ENCODE measurements at regions not wholly inside any gene's neighbourhood (a gene's known extent, or its start where the extent isn't known, plus 50 kb on each side); places are given as distances from the start of the nearest gene placed in this dataset.

DNA sequence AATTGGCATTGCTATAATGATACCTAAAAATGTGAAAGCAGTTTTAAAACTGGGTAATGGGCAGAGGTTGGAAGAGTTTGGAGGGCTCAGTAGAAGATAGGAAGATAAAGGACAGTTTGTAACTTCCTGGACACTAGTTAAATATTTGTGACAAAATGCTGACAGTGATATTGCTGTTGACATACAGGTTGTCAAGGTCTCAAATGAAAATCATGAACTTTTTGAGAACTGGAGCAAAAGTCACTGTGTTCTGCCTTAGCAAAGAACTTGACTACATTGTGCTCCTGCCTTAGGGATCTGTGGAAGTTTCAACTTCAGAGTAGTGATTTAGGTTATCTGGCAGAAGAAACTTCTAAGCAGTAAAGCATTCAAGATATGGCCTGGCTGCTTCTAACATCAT, 113.7 kb upstream of the CD96 start:
- H3K9me2 ChIP-seq (ENCODE audit: insufficient read depth) = peaks cover 10% of the 10 kb centered on the region
- TF ChIP-seq EZH2phosphoT487 (IDR thresholded peaks at IDR 0.05; ENCODE audit: unreplicated experiment) (no peak), POLR2AphosphoS5 (IDR thresholded peaks at IDR 0.05; ENCODE audit: low read depth) (no peak), NANOG (IDR thresholded peaks at IDR 0.05; ENCODE audit: borderline replicate concordance) (no peak), ZNF462 (CRISPR knock-in tag; IDR thresholded peaks at IDR 0.05) (no peak), ZNF331 (CRISPR knock-in tag; IDR thresholded peaks at IDR 0.05; ENCODE audit: low read depth) (no peak), CREB1 (CRISPR knock-in tag; IDR thresholded peaks at IDR 0.05; ENCODE audit: low read depth) (no peak), EZH2 (IDR thresholded peaks at IDR 0.05; ENCODE audit: low read depth, unreplicated experiment) (no peak)
- TF ChIP-seq, protein P1, sequence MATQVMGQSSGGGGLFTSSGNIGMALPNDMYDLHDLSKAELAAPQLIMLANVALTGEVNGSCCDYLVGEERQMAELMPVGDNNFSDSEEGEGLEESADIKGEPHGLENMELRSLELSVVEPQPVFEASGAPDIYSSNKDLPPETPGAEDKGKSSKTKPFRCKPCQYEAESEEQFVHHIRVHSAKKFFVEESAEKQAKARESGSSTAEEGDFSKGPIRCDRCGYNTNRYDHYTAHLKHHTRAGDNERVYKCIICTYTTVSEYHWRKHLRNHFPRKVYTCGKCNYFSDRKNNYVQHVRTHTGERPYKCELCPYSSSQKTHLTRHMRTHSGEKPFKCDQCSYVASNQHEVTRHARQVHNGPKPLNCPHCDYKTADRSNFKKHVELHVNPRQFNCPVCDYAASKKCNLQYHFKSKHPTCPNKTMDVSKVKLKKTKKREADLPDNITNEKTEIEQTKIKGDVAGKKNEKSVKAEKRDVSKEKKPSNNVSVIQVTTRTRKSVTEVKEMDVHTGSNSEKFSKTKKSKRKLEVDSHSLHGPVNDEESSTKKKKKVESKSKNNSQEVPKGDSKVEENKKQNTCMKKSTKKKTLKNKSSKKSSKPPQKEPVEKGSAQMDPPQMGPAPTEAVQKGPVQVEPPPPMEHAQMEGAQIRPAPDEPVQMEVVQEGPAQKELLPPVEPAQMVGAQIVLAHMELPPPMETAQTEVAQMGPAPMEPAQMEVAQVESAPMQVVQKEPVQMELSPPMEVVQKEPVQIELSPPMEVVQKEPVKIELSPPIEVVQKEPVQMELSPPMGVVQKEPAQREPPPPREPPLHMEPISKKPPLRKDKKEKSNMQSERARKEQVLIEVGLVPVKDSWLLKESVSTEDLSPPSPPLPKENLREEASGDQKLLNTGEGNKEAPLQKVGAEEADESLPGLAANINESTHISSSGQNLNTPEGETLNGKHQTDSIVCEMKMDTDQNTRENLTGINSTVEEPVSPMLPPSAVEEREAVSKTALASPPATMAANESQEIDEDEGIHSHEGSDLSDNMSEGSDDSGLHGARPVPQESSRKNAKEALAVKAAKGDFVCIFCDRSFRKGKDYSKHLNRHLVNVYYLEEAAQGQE (IDR thresholded peaks at IDR 0.05; ENCODE audit: unreplicated experiment) = no peak
- TF ChIP-seq, protein P2, sequence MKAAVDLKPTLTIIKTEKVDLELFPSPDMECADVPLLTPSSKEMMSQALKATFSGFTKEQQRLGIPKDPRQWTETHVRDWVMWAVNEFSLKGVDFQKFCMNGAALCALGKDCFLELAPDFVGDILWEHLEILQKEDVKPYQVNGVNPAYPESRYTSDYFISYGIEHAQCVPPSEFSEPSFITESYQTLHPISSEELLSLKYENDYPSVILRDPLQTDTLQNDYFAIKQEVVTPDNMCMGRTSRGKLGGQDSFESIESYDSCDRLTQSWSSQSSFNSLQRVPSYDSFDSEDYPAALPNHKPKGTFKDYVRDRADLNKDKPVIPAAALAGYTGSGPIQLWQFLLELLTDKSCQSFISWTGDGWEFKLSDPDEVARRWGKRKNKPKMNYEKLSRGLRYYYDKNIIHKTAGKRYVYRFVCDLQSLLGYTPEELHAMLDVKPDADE (IDR thresholded peaks at IDR 0.05) = no peak
- H2AFZ ChIP-seq = no peak overlapping the region
- H3K4me3 ChIP-seq = no peak overlapping the region
- H3K4me2 ChIP-seq = no peak overlapping the region
- H4K20me1 ChIP-seq (replicated peaks; ENCODE audit: insufficient read depth) = no peaks in the 10 kb centered on the region
- no peaks in the 10 kb centered on the region for H3K36me3 ChIP-seq (ENCODE audit: insufficient read depth)
- H3K79me2 ChIP-seq (replicated peaks; ENCODE audit: insufficient read depth) = no peaks in the 10 kb centered on the region
- DNase-seq (ENCODE audit: low spot score) (no peak), ATAC-seq (no peak)
- H3K9me3 Mint-ChIP-seq = peaks cover 6% of the 10 kb centered on the region; the same call in 2 of the 3 replicates
- H3K4me3 Mint-ChIP-seq = no peak overlapping the region
- no peak overlapping the region for H3K27ac ChIP-seq (ENCODE audit: low read depth)
- no peak overlapping the region for H3K27ac Mint-ChIP-seq
- H3K27me3 Mint-ChIP-seq (ENCODE audit: insufficient read depth, low read depth, poor library complexity) = no peaks in the 10 kb centered on the region
- H3K36me3 Mint-ChIP-seq (ENCODE audit: low read depth) = no peaks in the 10 kb centered on the region; the same call in 2 of the 3 replicates
- no peaks in the 10 kb centered on the region for H3K4me1 ChIP-seq (ENCODE audit: insufficient read depth)
- H3K4me1 Mint-ChIP-seq = no peaks in the 10 kb centered on the region
- no peaks in the 10 kb centered on the region for H3F3A ChIP-seq (replicated peaks; ENCODE audit: low read depth)
- no peaks in the 10 kb centered on the region for H3K27me3 ChIP-seq (ENCODE audit: insufficient read depth)
